Astrocyte (in vitro differentiated cells and primary cell): ENCODE measurements at regions not wholly inside any gene's neighbourhood (a gene's known extent, or its start where the extent isn't known, plus 50 kb on each side); places are given as distances from the start of the nearest gene placed in this dataset.

Experiments used
- DNase-seq: peaks from one replicate; pipeline ENCODE4 v3.0.0-alpha.2; 2010; ENCODE audit warnings: low read depth
- FAIRE-seq: peaks from 2 replicates; lab custom pipeline; 2011; peaks lifted over from hg19 to GRCh38; lab: Jason Lieb, UNC
- H2AFZ ChIP-seq: 2 replicates; pipeline ENCODE4 v1.6.0; 2012; ENCODE audit warnings: low read depth, low read length, inconsistent platforms
- H3K27ac ChIP-seq: 2 replicates; pipeline ENCODE4 v1.5.1; 2011; ENCODE audit warnings: low read depth, low read length, inconsistent platforms
- H3K27me3 ChIP-seq: 2 replicates; pipeline ENCODE4 v1.6.0; 2011; ENCODE audit warnings: low read length, inconsistent platforms; ENCODE audit not compliant: insufficient read depth
- H3K36me3 ChIP-seq: 2 replicates; pipeline ENCODE4 v1.5.1; 2011; ENCODE audit warnings: low read length, inconsistent platforms; ENCODE audit not compliant: insufficient read depth
- H3K4me1 ChIP-seq: 2 replicates; pipeline ENCODE4 v1.5.1; 2011; ENCODE audit warnings: low read length, inconsistent platforms; ENCODE audit not compliant: insufficient read depth
- H3K4me2 ChIP-seq: 2 replicates; pipeline ENCODE4 v1.6.0; 2012; ENCODE audit warnings: low read length, inconsistent platforms
- H3K4me3 ChIP-seq: 2 replicates; pipeline ENCODE4 v1.5.1; 2011; ENCODE audit warnings: low read depth, mild to moderate bottlenecking, low read length, inconsistent platforms; ENCODE audit not compliant: insufficient read depth
- H3K79me2 ChIP-seq: 2 replicates; pipeline ENCODE4 v1.6.0; 2012; ENCODE audit warnings: mild to moderate bottlenecking, low read length, inconsistent platforms; ENCODE audit not compliant: insufficient read depth
- H3K9ac ChIP-seq: 2 replicates; pipeline ENCODE4 v1.6.0; 2012; ENCODE audit warnings: mild to moderate bottlenecking, low read length, inconsistent platforms
- H3K9me3 ChIP-seq: 2 replicates; pipeline ENCODE4 v1.5.1; 2012; ENCODE audit warnings: low read depth, mild to moderate bottlenecking, low read length, inconsistent platforms; ENCODE audit not compliant: insufficient read depth
- H4K20me1 ChIP-seq: 2 replicates; pipeline ENCODE4 v1.6.0; 2012; ENCODE audit warnings: low read length, inconsistent platforms; ENCODE audit not compliant: insufficient read depth
- H3K27ac Mint-ChIP-seq: one replicate; pipeline ENCODE4 v1.8.0; 2021; ENCODE audit warnings: mild to moderate bottlenecking, mixed read lengths; ENCODE audit not compliant: unreplicated experiment
- H3K27me3 Mint-ChIP-seq: one replicate; pipeline ENCODE4 v1.8.0; 2021; ENCODE audit warnings: low read depth, mixed read lengths; ENCODE audit not compliant: unreplicated experiment
- H3K36me3 Mint-ChIP-seq: one replicate; pipeline ENCODE4 v1.8.0; 2021; ENCODE audit warnings: low read depth, mixed read lengths; ENCODE audit not compliant: unreplicated experiment
- H3K4me1 Mint-ChIP-seq: one replicate; pipeline ENCODE4 v1.8.0; 2021; ENCODE audit warnings: low read depth, mixed read lengths; ENCODE audit not compliant: unreplicated experiment
- H3K4me3 Mint-ChIP-seq: one replicate; pipeline ENCODE4 v1.8.0; 2021; ENCODE audit warnings: mild to moderate bottlenecking, moderate library complexity, mixed read lengths; ENCODE audit not compliant: unreplicated experiment
- H3K9me3 Mint-ChIP-seq: one replicate; pipeline ENCODE4 v1.8.0; 2021; ENCODE audit warnings: mild to moderate bottlenecking, mixed read lengths; ENCODE audit not compliant: unreplicated experiment
- CTCF ChIP-seq: IDR thresholded peaks from 2 replicates; pipeline ENCODE4 v1.5.1; 2011; ENCODE audit warnings: low read depth, mild to moderate bottlenecking, inconsistent platforms, low read length, moderate library complexity; ENCODE audit not compliant: insufficient read depth
- EZH2 ChIP-seq: IDR thresholded peaks from 2 replicates; pipeline ENCODE4 v1.6.1; 2012; ENCODE audit warnings: mild to moderate bottlenecking, low read length, inconsistent platforms; ENCODE audit not compliant: insufficient read depth

- no peak for FAIRE-seq
- H3K27ac Mint-ChIP-seq: no peak overlapping the region
Observed at GRCh38 chr10:120738658-120739057, 112.5 kb upstream of the WDR11 start.

GRCh38 chr10:120741396-120741795 is 109.8 kb upstream of the WDR11 start:
- Mint-ChIP-seq H3K27ac (no peak overlapping the region), H3K27me3 (peaks cover 26% of the 10 kb centered on the region), H3K4me1 (no peaks in the 10 kb centered on the region), H3K4me3 (no peak overlapping the region), H3K36me3 (no peaks in the 10 kb centered on the region), H3K9me3 (no peaks in the 10 kb centered on the region)
- FAIRE-seq (no peak), DNase-seq (no peak)
- no peaks in the 10 kb centered on the region for H3K36me3 ChIP-seq
- H3K4me2 ChIP-seq: no peak overlapping the region
- H3K9ac ChIP-seq: no peak overlapping the region
- H3K4me1 ChIP-seq: no peaks in the 10 kb centered on the region
- H3K79me2 ChIP-seq: no peaks in the 10 kb centered on the region
- H3K27ac ChIP-seq: no peak overlapping the region
- TF ChIP-seq CTCF: no peak
- H2AFZ ChIP-seq: no peak overlapping the region
- H3K27me3 ChIP-seq: peaks cover 7% of the 10 kb centered on the region
- no peaks in the 10 kb centered on the region for H3K9me3 ChIP-seq
- no peak overlapping the region for H3K4me3 ChIP-seq
- H4K20me1 ChIP-seq: no peaks in the 10 kb centered on the region

More at GRCh38 chr10:120738658-120739057, 112.5 kb upstream of the WDR11 start:
- DNase-seq: no peak
- H3K9me3 ChIP-seq: no peaks in the 10 kb centered on the region
- H3K27ac ChIP-seq: no peak overlapping the region
- peaks cover 19% of the 10 kb centered on the region for H3K27me3 Mint-ChIP-seq
- TF ChIP-seq EZH2 (no peak), CTCF (no peak)
- peaks cover 7% of the 10 kb centered on the region for H3K27me3 ChIP-seq
- no peak overlapping the region for H3K4me3 Mint-ChIP-seq
- no peaks in the 10 kb centered on the region for H4K20me1 ChIP-seq
- no peaks in the 10 kb centered on the region for H3K36me3 ChIP-seq
- no peaks in the 10 kb centered on the region for H3K4me1 Mint-ChIP-seq
- H3K36me3 Mint-ChIP-seq: peaks cover 1% of the 10 kb centered on the region
- H3K4me3 ChIP-seq: no peak overlapping the region
- no peaks in the 10 kb centered on the region for H3K79me2 ChIP-seq
- H3K4me2 ChIP-seq: no peak overlapping the region
- no peaks in the 10 kb centered on the region for H3K9me3 Mint-ChIP-seq
- no peaks in the 10 kb centered on the region for H3K4me1 ChIP-seq
- no peak overlapping the region for H3K9ac ChIP-seq
- H2AFZ ChIP-seq: no peak overlapping the region

GRCh38 chr10:120742373-120742772 is 108.8 kb upstream of the WDR11 start:
- no peaks in the 10 kb centered on the region for H3K4me1 ChIP-seq
- H4K20me1 ChIP-seq: no peaks in the 10 kb centered on the region
- H3K27me3 Mint-ChIP-seq: peaks cover 24% of the 10 kb centered on the region
- H3K36me3 Mint-ChIP-seq: no peaks in the 10 kb centered on the region
- H3K9ac ChIP-seq: no peak overlapping the region
- H3K9me3 ChIP-seq: no peaks in the 10 kb centered on the region
- H3K36me3 ChIP-seq: no peaks in the 10 kb centered on the region
- no peak overlapping the region for H3K27ac ChIP-seq
- H3K27ac Mint-ChIP-seq: no peak overlapping the region
- H3K4me3 Mint-ChIP-seq: no peak overlapping the region
- no peak overlapping the region for H3K4me2 ChIP-seq
- DNase-seq: no peak
- TF ChIP-seq CTCF: no peak
- TF ChIP-seq EZH2: no peak
- H3K9me3 Mint-ChIP-seq: no peaks in the 10 kb centered on the region
- H3K4me1 Mint-ChIP-seq: no peaks in the 10 kb centered on the region
- no peak overlapping the region for H2AFZ ChIP-seq
- H3K4me3 ChIP-seq: no peak overlapping the region
- H3K79me2 ChIP-seq: no peaks in the 10 kb centered on the region
- H3K27me3 ChIP-seq: peaks cover 7% of the 10 kb centered on the region
- no peak for FAIRE-seq
